MM.1S (cell line): ENCODE measurements at regions not wholly inside any gene's neighbourhood (a gene's known extent, or its start where the extent isn't known, plus 50 kb on each side); places are given as distances from the start of the nearest gene placed in this dataset.

Experiments
- EZH2 ChIP-seq: fragments of 300-600 bp; sonication (generic); optimal IDR thresholded peaks from 2 replicates; pipeline ENCODE3; 2017; ENCODE audit warnings: low read depth, mild to moderate bottlenecking, antibody characterized with exemption, low read length, mixed read lengths
- EZH2phosphoT487 ChIP-seq: fragments of 300-600 bp; sonication (generic); IDR thresholded peaks from 2 replicates; pipeline ENCODE4 v1.6.1; 2018; ENCODE audit warnings: antibody characterized with exemption, low read length
- TF ChIP-seq, protein P1 (sequence below): fragments of 300-600 bp; sonication (generic); IDR thresholded peaks from 2 replicates; pipeline ENCODE4 v1.5.1; 2016; ENCODE audit warnings: antibody characterized with exemption, low read length, mixed read lengths

GRCh38 chr18:37874721-37875120 is 309.1 kb upstream of the CELF4 start:
- TF ChIP-seq, protein P1, sequence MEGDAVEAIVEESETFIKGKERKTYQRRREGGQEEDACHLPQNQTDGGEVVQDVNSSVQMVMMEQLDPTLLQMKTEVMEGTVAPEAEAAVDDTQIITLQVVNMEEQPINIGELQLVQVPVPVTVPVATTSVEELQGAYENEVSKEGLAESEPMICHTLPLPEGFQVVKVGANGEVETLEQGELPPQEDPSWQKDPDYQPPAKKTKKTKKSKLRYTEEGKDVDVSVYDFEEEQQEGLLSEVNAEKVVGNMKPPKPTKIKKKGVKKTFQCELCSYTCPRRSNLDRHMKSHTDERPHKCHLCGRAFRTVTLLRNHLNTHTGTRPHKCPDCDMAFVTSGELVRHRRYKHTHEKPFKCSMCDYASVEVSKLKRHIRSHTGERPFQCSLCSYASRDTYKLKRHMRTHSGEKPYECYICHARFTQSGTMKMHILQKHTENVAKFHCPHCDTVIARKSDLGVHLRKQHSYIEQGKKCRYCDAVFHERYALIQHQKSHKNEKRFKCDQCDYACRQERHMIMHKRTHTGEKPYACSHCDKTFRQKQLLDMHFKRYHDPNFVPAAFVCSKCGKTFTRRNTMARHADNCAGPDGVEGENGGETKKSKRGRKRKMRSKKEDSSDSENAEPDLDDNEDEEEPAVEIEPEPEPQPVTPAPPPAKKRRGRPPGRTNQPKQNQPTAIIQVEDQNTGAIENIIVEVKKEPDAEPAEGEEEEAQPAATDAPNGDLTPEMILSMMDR = no peak
- no peak for TF ChIP-seq EZH2phosphoT487
- no peak for TF ChIP-seq EZH2
